Coronary artery (tissue), 2 donors: ENCODE measurements at regions not wholly inside any gene's neighbourhood (a gene's known extent, or its start where the extent isn't known, plus 50 kb on each side); places are given as distances from the start of the nearest gene placed in this dataset.

Experiments
- DNase-seq: peaks from one replicate; pipeline ENCODE4 v3.0.0-alpha.2; 2017; ENCODE audit warnings: low spot score
- H3K27ac ChIP-seq, 2 donors: fragments of 200-600 bp; sonication (generic); one replicate each; pipeline ENCODE4 v1.5.1; 2016 to 2019
- H3K4me3 ChIP-seq: fragments of 200-600 bp; sonication (generic); 2 replicates; pipeline ENCODE4 v1.5.1; 2016; ENCODE audit warnings: mild to moderate bottlenecking, moderate library complexity
- CTCF ChIP-seq: fragments of 200-600 bp; sonication (generic); IDR thresholded peaks from one replicate; pipeline ENCODE4 v1.5.1; 2019; ENCODE audit warnings: antibody characterized with exemption

GRCh38 chr10:128695931-128696330 lies 569.7 kb upstream of the MKI67 start:
- no peak for TF ChIP-seq CTCF
- DNase-seq = no peak
- Histone ChIP-seq H3K4me3 (no peak overlapping the region), H3K27ac (no peak overlapping the region)

- no peak for TF ChIP-seq CTCF
- no peak for DNase-seq
- Histone ChIP-seq H3K4me3 (no peak overlapping the region), H3K27ac (no peak overlapping the region)
Measured at GRCh38 chr10:128697437-128697836, 571.2 kb upstream of the MKI67 start.

GRCh38 chr10:128701381-128701780 lies 575.2 kb upstream of the MKI67 start:
- no peak overlapping the region for H3K4me3 ChIP-seq
- TF ChIP-seq CTCF = no peak
- no peak overlapping the region for H3K27ac ChIP-seq
- no peak for DNase-seq

- H3K27ac ChIP-seq = no peak overlapping the region
- DNase-seq = no peak
- no peak for TF ChIP-seq CTCF
- H3K4me3 ChIP-seq = no peak overlapping the region
Measured at GRCh38 chr10:128701837-128702236, 575.6 kb upstream of the MKI67 start.

- TF ChIP-seq CTCF = no peak
- Histone ChIP-seq H3K4me3 (no peak overlapping the region), H3K27ac (no peak overlapping the region)
- DNase-seq = no peak
Measured at GRCh38 chr10:128704716-128705115, 578.5 kb upstream of the MKI67 start.

GRCh38 chr10:128708182-128708581 lies 582.0 kb upstream of the MKI67 start:
- no peak for DNase-seq
- no peak for TF ChIP-seq CTCF
- Histone ChIP-seq H3K4me3 (no peak overlapping the region), H3K27ac (no peak overlapping the region)

GRCh38 chr10:128709686-128710085 lies 583.5 kb upstream of the MKI67 start:
- H3K27ac ChIP-seq = no peak overlapping the region
- DNase-seq = no peak
- H3K4me3 ChIP-seq = no peak overlapping the region
- no peak for TF ChIP-seq CTCF
